Trophoblast cell (in vitro differentiated cells and primary cell): ENCODE measurements at regions not wholly inside any gene's neighbourhood (a gene's known extent, or its start where the extent isn't known, plus 50 kb on each side); places are given as distances from the start of the nearest gene placed in this dataset.

Experiments used
- DNase-seq, 2 donors: peaks; one replicate each; pipeline ENCODE4 v3.0.0-alpha.2; 2016
- H2AFZ ChIP-seq: 2 replicates; pipeline ENCODE4 v1.6.1; 2013; ENCODE audit warnings: low read length, moderate library complexity, mild to moderate bottlenecking; ENCODE audit not compliant: insufficient read depth, poor library complexity
- H2AK5ac ChIP-seq: 2 replicates; pipeline ENCODE4 v1.6.1; 2013; ENCODE audit warnings: mild to moderate bottlenecking, low read length
- H2BK120ac ChIP-seq: 2 replicates; pipeline ENCODE4 v1.6.1; 2013; ENCODE audit warnings: low read length, mild to moderate bottlenecking, moderate library complexity; ENCODE audit not compliant: insufficient read depth, poor library complexity
- H2BK12ac ChIP-seq: 2 replicates; pipeline ENCODE4 v1.6.1; 2013; ENCODE audit warnings: mild to moderate bottlenecking, low read length, moderate library complexity
- H2BK5ac ChIP-seq: 2 replicates; pipeline ENCODE4 v1.6.1; 2013; ENCODE audit warnings: low read length, low read depth, moderate library complexity, mild to moderate bottlenecking; ENCODE audit not compliant: poor library complexity
- H3K14ac ChIP-seq: 2 replicates; pipeline ENCODE4 v1.6.1; 2013; ENCODE audit warnings: mild to moderate bottlenecking, low read length
- H3K18ac ChIP-seq: 2 replicates; pipeline ENCODE4 v1.6.1; 2013; ENCODE audit warnings: mild to moderate bottlenecking, low read length
- H3K23ac ChIP-seq: 2 replicates; pipeline ENCODE4 v1.6.1; 2013; ENCODE audit warnings: low read length
- H3K27ac ChIP-seq: 2 replicates; pipeline ENCODE4 v1.5.1; 2013; ENCODE audit warnings: low read depth, mild to moderate bottlenecking, inconsistent platforms, low read length, moderate library complexity
- H3K27me3 ChIP-seq: 2 replicates; pipeline ENCODE4 v1.6.1; 2013; ENCODE audit warnings: inconsistent platforms, mild to moderate bottlenecking, low read length, moderate library complexity; ENCODE audit not compliant: insufficient read depth
- H3K36me3 ChIP-seq, 2 experiments: 1 replicate in 1 of 2; 2 replicates in 1 of 2; pipeline ENCODE4 v1.6.1; 2013; ENCODE audit warnings: low read length in 2 of 2, mild to moderate bottlenecking in 2 of 2, moderate library complexity in 1 of 2; ENCODE audit not compliant: insufficient read depth in 2 of 2, control insufficient read depth in 1 of 2
- H3K4ac ChIP-seq: 2 replicates; pipeline ENCODE4 v1.6.1; 2013; ENCODE audit warnings: low read depth, mild to moderate bottlenecking, low read length, moderate library complexity
- H3K4me1 ChIP-seq, 2 experiments: 1 replicate in 1 of 2; 2 replicates in 1 of 2; pipeline ENCODE4 v1.6.1; 2013; ENCODE audit warnings: low read length in 2 of 2, mild to moderate bottlenecking in 2 of 2, moderate library complexity in 1 of 2; ENCODE audit not compliant: insufficient read depth in 2 of 2, control insufficient read depth in 1 of 2
- H3K4me2 ChIP-seq: 2 replicates; pipeline ENCODE4 v1.6.1; 2013; ENCODE audit warnings: inconsistent platforms, mild to moderate bottlenecking, low read length, moderate library complexity
- H3K4me3 ChIP-seq: 2 replicates; pipeline ENCODE4 v1.5.1; 2013; ENCODE audit warnings: mild to moderate bottlenecking, low read depth, low read length, inconsistent platforms
- H3K79me1 ChIP-seq: one replicate; pipeline ENCODE4 v1.6.1; 2013; ENCODE audit warnings: low read length
- H3K79me2 ChIP-seq: 2 replicates; pipeline ENCODE4 v1.6.1; 2013; ENCODE audit warnings: low read length, mild to moderate bottlenecking; ENCODE audit not compliant: control insufficient read depth, insufficient read depth, poor library complexity
- H3K9ac ChIP-seq: 2 replicates; pipeline ENCODE4 v1.6.1; 2013; ENCODE audit warnings: mild to moderate bottlenecking, low read length
- H3K9me3 ChIP-seq: 2 replicates; pipeline ENCODE4 v1.6.1; 2013; ENCODE audit warnings: low read depth, mild to moderate bottlenecking, control low read depth, inconsistent platforms, low read length; ENCODE audit not compliant: insufficient read depth
- H4K12ac ChIP-seq: 2 replicates; pipeline ENCODE4 v1.6.1; 2013; ENCODE audit warnings: low read depth, mild to moderate bottlenecking, low read length, moderate library complexity
- H4K8ac ChIP-seq: 2 replicates; pipeline ENCODE4 v1.6.1; 2013; ENCODE audit warnings: low read depth, mild to moderate bottlenecking, low read length, moderate library complexity
- H4K91ac ChIP-seq: one replicate; pipeline ENCODE4 v1.6.1; 2013; ENCODE audit warnings: low read depth, mild to moderate bottlenecking, low read length, moderate library complexity
- WGBS: extraction: QIAGEN DNeasy Blood & Tissue Kit; methylation state at CpG from one replicate; pipeline ENCODE4 v1.1.7; 2013; ENCODE audit warnings: missing lambda C conversion rate; ENCODE audit not compliant: insufficient read length, insufficient coverage; ENCODE audit errors: extremely low coverage; 5-methylcytosine and 5-hydroxymethylcytosine counted together

- no peak overlapping the region for H4K8ac ChIP-seq
- H3K14ac ChIP-seq = no peak overlapping the region
- H3K9ac ChIP-seq = no peak overlapping the region
- H3K4me2 ChIP-seq = no peak overlapping the region
- no CpG with 5 or more reads among the region's 11 CpGs for WGBS
- no peak overlapping the region for H2BK120ac ChIP-seq
- no peak overlapping the region for H2AFZ ChIP-seq
- H3K4me3 ChIP-seq = no peak overlapping the region
- peaks cover 13% of the 10 kb centered on the region for H3K9me3 ChIP-seq
- no peak overlapping the region for H3K27ac ChIP-seq
- no peak overlapping the region for H4K91ac ChIP-seq
- H3K18ac ChIP-seq = no peak overlapping the region
- no peaks in the 10 kb centered on the region for H3K27me3 ChIP-seq
- no peak overlapping the region for H3K4ac ChIP-seq
- no peak overlapping the region for H4K12ac ChIP-seq
- H3K79me1 ChIP-seq = no peaks in the 10 kb centered on the region
- no peak overlapping the region for H2BK12ac ChIP-seq
- no peaks in the 10 kb centered on the region for H3K4me1 ChIP-seq
- H3K36me3 ChIP-seq = no peaks in the 10 kb centered on the region
- DNase-seq = no peak
- H3K79me2 ChIP-seq = no peaks in the 10 kb centered on the region
- H2AK5ac ChIP-seq = no peak overlapping the region
- H2BK5ac ChIP-seq = no peak overlapping the region
- H3K23ac ChIP-seq = no peak overlapping the region
These were observed 96.4 kb downstream of the FOXL3 start for GRCh38 chr7:386385-386784.

- H2AFZ ChIP-seq = no peak overlapping the region
- H3K79me2 ChIP-seq = no peaks in the 10 kb centered on the region
- no peak overlapping the region for H3K27ac ChIP-seq
- no peak overlapping the region for H3K4me3 ChIP-seq
- no peak overlapping the region for H2BK12ac ChIP-seq
- no peak overlapping the region for H3K14ac ChIP-seq
- no peak overlapping the region for H4K12ac ChIP-seq
- WGBS = no CpG with 5 or more reads among the region's 35 CpGs
- H3K4me2 ChIP-seq = no peak overlapping the region
- no peak overlapping the region for H4K8ac ChIP-seq
- H3K27me3 ChIP-seq = no peaks in the 10 kb centered on the region
- no peaks in the 10 kb centered on the region for H3K79me1 ChIP-seq
- H3K4me1 ChIP-seq = no peaks in the 10 kb centered on the region
- H2AK5ac ChIP-seq = no peak overlapping the region
- H3K18ac ChIP-seq = no peak overlapping the region
- H2BK5ac ChIP-seq = no peak overlapping the region
- peaks cover 12% of the 10 kb centered on the region for H3K9me3 ChIP-seq
- no peak overlapping the region for H4K91ac ChIP-seq
- H2BK120ac ChIP-seq = no peak overlapping the region
- DNase-seq = no peak
- no peak overlapping the region for H3K4ac ChIP-seq
- no peak overlapping the region for H3K9ac ChIP-seq
- no peaks in the 10 kb centered on the region for H3K36me3 ChIP-seq
- H3K23ac ChIP-seq = no peak overlapping the region
These were observed 97.4 kb downstream of the FOXL3 start for GRCh38 chr7:387132-388022.

GRCh38 chr7:388023-388960, 98.3 kb downstream of the FOXL3 start:
- no peak overlapping the region for H3K14ac ChIP-seq
- peaks cover 12% of the 10 kb centered on the region for H3K9me3 ChIP-seq
- no peak overlapping the region for H3K4me2 ChIP-seq
- H3K36me3 ChIP-seq = no peaks in the 10 kb centered on the region
- DNase-seq = no peak
- H3K27me3 ChIP-seq = no peaks in the 10 kb centered on the region
- H3K23ac ChIP-seq = no peak overlapping the region
- H2AK5ac ChIP-seq = no peak overlapping the region
- no peak overlapping the region for H4K8ac ChIP-seq
- H2BK5ac ChIP-seq = no peak overlapping the region
- H3K18ac ChIP-seq = no peak overlapping the region
- H4K12ac ChIP-seq = no peak overlapping the region
- no peaks in the 10 kb centered on the region for H3K4me1 ChIP-seq
- H3K4ac ChIP-seq = no peak overlapping the region
- no peak overlapping the region for H3K27ac ChIP-seq
- H4K91ac ChIP-seq = no peak overlapping the region
- H3K9ac ChIP-seq = no peak overlapping the region
- no peak overlapping the region for H2BK12ac ChIP-seq
- WGBS = no CpG with 5 or more reads among the region's 40 CpGs
- no peaks in the 10 kb centered on the region for H3K79me2 ChIP-seq
- no peak overlapping the region for H2AFZ ChIP-seq
- H3K79me1 ChIP-seq = no peaks in the 10 kb centered on the region
- no peak overlapping the region for H3K4me3 ChIP-seq
- H2BK120ac ChIP-seq = no peak overlapping the region

DNA sequence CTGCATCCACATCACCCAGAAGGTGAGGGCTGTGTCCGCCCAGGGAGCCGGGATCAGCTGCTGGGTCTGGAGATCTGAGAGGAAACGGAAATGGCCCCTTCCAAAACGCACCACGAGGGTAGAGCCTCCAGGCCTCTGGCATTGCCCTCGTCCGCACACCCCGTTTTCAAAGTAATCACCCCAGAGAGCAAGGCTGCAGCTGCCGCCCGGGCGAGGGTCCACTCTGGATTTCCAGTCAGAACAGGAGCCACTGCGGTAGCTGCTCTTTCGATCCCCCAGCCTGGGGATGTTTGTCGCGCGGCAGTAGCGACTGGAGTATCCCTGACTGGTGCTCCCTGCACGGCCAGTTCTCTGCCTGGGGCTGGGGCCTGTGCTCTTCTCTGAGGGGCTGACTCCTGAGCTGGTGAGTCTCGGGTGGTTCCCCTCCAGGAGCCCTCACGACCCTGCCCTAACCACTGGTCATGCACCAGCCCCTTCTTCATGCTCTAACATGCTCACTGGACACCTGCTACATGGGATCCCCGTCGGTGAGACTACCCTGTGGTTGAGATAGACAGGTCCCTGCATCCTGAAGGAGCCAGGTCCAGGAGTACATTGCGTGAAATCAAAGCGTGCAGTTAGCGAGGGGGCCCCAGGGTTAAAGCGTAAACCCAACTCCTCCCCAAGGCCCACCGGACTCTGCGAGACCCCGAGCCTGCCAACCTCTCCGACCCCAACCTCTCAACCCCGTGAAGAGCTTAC, 99.2 kb downstream of the FOXL3 start:
- Histone ChIP-seq H3K4me1 (no peaks in the 10 kb centered on the region), H2BK5ac (no peak overlapping the region), H3K9me3 (peaks cover 12% of the 10 kb centered on the region), H3K23ac (no peak overlapping the region), H3K4me2 (no peak overlapping the region), H3K27me3 (no peaks in the 10 kb centered on the region), H3K4me3 (no peak overlapping the region), H2AFZ (no peak overlapping the region), H2BK120ac (no peak overlapping the region), H3K79me2 (no peaks in the 10 kb centered on the region), H4K8ac (no peak overlapping the region), H3K36me3 (no peaks in the 10 kb centered on the region), H3K79me1 (no peaks in the 10 kb centered on the region), H4K12ac (no peak overlapping the region), H3K4ac (no peak overlapping the region), H3K27ac (no peak overlapping the region), H2BK12ac (no peak overlapping the region), H3K14ac (no peak overlapping the region), H3K9ac (no peak overlapping the region), H4K91ac (no peak overlapping the region), H2AK5ac (no peak overlapping the region), H3K18ac (no peak overlapping the region)
- no CpG with 5 or more reads among the region's 31 CpGs for WGBS
- no peak for DNase-seq
